ENCODE measurements at regions not wholly inside any gene's neighbourhood (a gene's known extent, or its start where the extent isn't known, plus 50 kb on each side); places are given as distances from the start of the nearest gene placed in this dataset.

- H3K27me3 ChIP-seq (ENCODE audit: control insufficient read depth in 4 of 4, insufficient read depth in 4 of 4, low read length in 3 of 4), result no peaks in the 10 kb centered on the region
- no peaks in the 10 kb centered on the region for H3K36me3 ChIP-seq (ENCODE audit: control insufficient read depth in 4 of 4, insufficient read depth in 3 of 4, low read depth in 1 of 4, low read length in 3 of 4)
- TF ChIP-seq ATF3 (IDR thresholded peaks at IDR 0.05) (no peak), HNF4G (IDR thresholded peaks at IDR 0.05) (no peak), JUND (IDR thresholded peaks at IDR 0.05) (no peak), GABPA (IDR thresholded peaks at IDR 0.05 in 1 of 2, conservative IDR thresholded peaks at IDR 0.05 in 1 of 2) (no peak)
- no peaks in the 10 kb centered on the region for H3K4me1 ChIP-seq (ENCODE audit: control insufficient read depth in 4 of 4, insufficient read depth in 4 of 4, low read length in 3 of 4)
- H3K27ac ChIP-seq (ENCODE audit: low read depth in 1 of 2, low read length in 2 of 2), result no peak overlapping the region
- no peak overlapping the region for H3K9ac ChIP-seq (ENCODE audit: low read depth in 1 of 2, low read length in 2 of 2)
- no peaks in the 10 kb centered on the region for H3K9me3 ChIP-seq (ENCODE audit: control insufficient read depth in 4 of 4, low read length in 3 of 4)
- DNase-seq (ENCODE audit: low spot score), result no peak
- no peak overlapping the region for H3K4me3 ChIP-seq (ENCODE audit: low read depth in 1 of 3, low read length in 3 of 3)
Measured at GRCh38 chr18:68472701-68473295, 242.1 kb downstream of the TMX3 start.

GRCh38 chr18:68469049-68469625 lies 245.8 kb downstream of the TMX3 start:
- Histone ChIP-seq H3K4me1 (ENCODE audit: control insufficient read depth in 4 of 4, insufficient read depth in 4 of 4, low read length in 3 of 4) (no peaks in the 10 kb centered on the region), H3K27me3 (ENCODE audit: control insufficient read depth in 4 of 4, insufficient read depth in 4 of 4, low read length in 3 of 4) (no peaks in the 10 kb centered on the region), H3K9me3 (ENCODE audit: control insufficient read depth in 4 of 4, low read length in 3 of 4) (no peaks in the 10 kb centered on the region), H3K27ac (ENCODE audit: low read depth in 1 of 2, low read length in 2 of 2) (no peak overlapping the region), H3K9ac (ENCODE audit: low read depth in 1 of 2, low read length in 2 of 2) (no peak overlapping the region), H3K4me3 (ENCODE audit: low read depth in 1 of 3, low read length in 3 of 3) (no peak overlapping the region), H3K36me3 (ENCODE audit: control insufficient read depth in 4 of 4, insufficient read depth in 3 of 4, low read depth in 1 of 4, low read length in 3 of 4) (no peaks in the 10 kb centered on the region)
- no peak for TF ChIP-seq RAD21 (IDR thresholded peaks at IDR 0.05)
- no peak for TF ChIP-seq ATF3 (IDR thresholded peaks at IDR 0.05)
- TF ChIP-seq TAF1 (conservative IDR thresholded peaks at IDR 0.05), result no peak
- DNase-seq (ENCODE audit: low spot score), result no peak
- WGBS, result 29% methylated on average over 2 of the region's 2 CpGs

GRCh38 chr18:68467957-68468356 lies 247.0 kb downstream of the TMX3 start:
- no peak for DNase-seq (ENCODE audit: low spot score)
- Histone ChIP-seq H3K36me3 (ENCODE audit: control insufficient read depth in 4 of 4, insufficient read depth in 3 of 4, low read depth in 1 of 4, low read length in 3 of 4) (no peaks in the 10 kb centered on the region), H3K27me3 (ENCODE audit: control insufficient read depth in 4 of 4, insufficient read depth in 4 of 4, low read length in 3 of 4) (no peaks in the 10 kb centered on the region), H3K4me1 (ENCODE audit: control insufficient read depth in 4 of 4, insufficient read depth in 4 of 4, low read length in 3 of 4) (no peaks in the 10 kb centered on the region), H3K9ac (ENCODE audit: low read depth in 1 of 2, low read length in 2 of 2) (no peak overlapping the region), H3K9me3 (ENCODE audit: control insufficient read depth in 4 of 4, low read length in 3 of 4) (no peaks in the 10 kb centered on the region), H3K27ac (ENCODE audit: low read depth in 1 of 2, low read length in 2 of 2) (no peak overlapping the region), H3K4me3 (ENCODE audit: low read depth in 1 of 3, low read length in 3 of 3) (no peak overlapping the region)
- TF ChIP-seq FOXA2 (IDR thresholded peaks at IDR 0.05) (no peak), FOXA1 (IDR thresholded peaks at IDR 0.05) (no peak), YY1 (IDR thresholded peaks at IDR 0.05) (no peak), HNF4G (IDR thresholded peaks at IDR 0.05) (no peak), TAF1 (conservative IDR thresholded peaks at IDR 0.05) (no peak), RAD21 (IDR thresholded peaks at IDR 0.05) (no peak), CTCF (IDR thresholded peaks at IDR 0.05; ENCODE audit: low read depth, low read length, missing input control) (no peak)
- WGBS, result 56% methylated on average over 4 of the region's 4 CpGs

- no peaks in the 10 kb centered on the region for H3K36me3 ChIP-seq (ENCODE audit: control insufficient read depth in 4 of 4, insufficient read depth in 3 of 4, low read depth in 1 of 4, low read length in 3 of 4)
- DNase-seq (ENCODE audit: low spot score), result no peak
- no peaks in the 10 kb centered on the region for H3K9me3 ChIP-seq (ENCODE audit: control insufficient read depth in 4 of 4, low read length in 3 of 4)
- H3K27ac ChIP-seq (ENCODE audit: low read depth in 1 of 2, low read length in 2 of 2), result no peak overlapping the region
- WGBS, result 68% methylated on average over 2 of the region's 2 CpGs
- H3K4me3 ChIP-seq (ENCODE audit: low read depth in 1 of 3, low read length in 3 of 3), result no peak overlapping the region
- H3K9ac ChIP-seq (ENCODE audit: low read depth in 1 of 2, low read length in 2 of 2), result no peak overlapping the region
- TF ChIP-seq CTCF (IDR thresholded peaks at IDR 0.05; ENCODE audit: low read depth, low read length, missing input control) (no peak), FOXA1 (IDR thresholded peaks at IDR 0.05) (no peak), HNF4A (conservative IDR thresholded peaks at IDR 0.05) (no peak), EGR1 (IDR thresholded peaks at IDR 0.05; ENCODE audit: low read depth in 2 of 2) (no peak), SP1 (IDR thresholded peaks at IDR 0.05) (no peak), RXRA (IDR thresholded peaks at IDR 0.05) (no peak), REST (IDR thresholded peaks at IDR 0.05) (no peak), TAF1 (conservative IDR thresholded peaks at IDR 0.05) (no peak), JUND (IDR thresholded peaks at IDR 0.05) (no peak)
- no peaks in the 10 kb centered on the region for H3K27me3 ChIP-seq (ENCODE audit: control insufficient read depth in 4 of 4, insufficient read depth in 4 of 4, low read length in 3 of 4)
- H3K4me1 ChIP-seq (ENCODE audit: control insufficient read depth in 4 of 4, insufficient read depth in 4 of 4, low read length in 3 of 4), result no peaks in the 10 kb centered on the region
Measured at GRCh38 chr18:68467329-68467728, 247.6 kb downstream of the TMX3 start.

All from liver (tissue), 8 donors.